HS-27A (cell line): ENCODE measurements at regions not wholly inside any gene's neighbourhood (a gene's known extent, or its start where the extent isn't known, plus 50 kb on each side); places are given as distances from the start of the nearest gene placed in this dataset.
A peak's percentile ranks its signal among the peaks of the same experiment; 100 is the strongest.

Experiments used
- DNase-seq: peaks from one replicate; pipeline ENCODE4 v3.0.0-alpha.2; 2012; ENCODE audit warnings: low read depth, missing footprints

DNA sequence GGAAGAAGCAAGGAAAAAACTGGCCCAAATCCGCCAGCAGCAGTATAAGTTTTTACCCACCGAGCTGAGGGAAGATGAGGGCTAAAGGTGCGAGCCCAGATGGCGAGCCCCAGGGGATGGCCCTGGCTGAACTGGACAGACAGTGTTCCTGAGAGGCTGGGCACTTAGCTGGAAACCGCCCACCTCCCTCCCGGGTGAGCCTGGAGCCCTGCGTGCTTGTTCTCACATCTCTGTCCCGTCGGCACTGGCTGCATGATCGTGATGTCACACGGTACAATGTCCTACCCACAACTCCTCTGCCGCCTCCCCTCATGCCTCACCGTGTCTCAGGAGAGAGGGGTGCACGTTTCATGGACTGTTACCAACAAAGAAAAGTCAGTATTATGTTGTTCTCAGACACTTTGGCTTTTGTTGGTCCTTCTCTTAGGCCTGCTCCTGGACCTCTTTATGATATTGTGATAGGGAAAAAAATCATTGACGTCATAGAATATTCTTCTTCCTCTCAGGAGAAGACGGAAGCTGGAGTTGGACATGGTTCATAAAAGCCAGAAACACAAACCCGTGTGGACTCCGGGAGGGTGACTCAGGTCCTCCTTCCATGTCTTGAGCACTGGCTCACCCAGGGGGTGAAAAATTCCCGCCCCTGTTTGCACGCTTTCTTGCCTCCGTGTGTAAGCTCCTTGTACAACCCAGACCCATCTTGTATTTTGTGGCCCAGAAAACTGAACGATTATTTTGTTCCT lies 201.8 kb upstream of the TPM1 start:
- DNase-seq = no peak

DNA sequence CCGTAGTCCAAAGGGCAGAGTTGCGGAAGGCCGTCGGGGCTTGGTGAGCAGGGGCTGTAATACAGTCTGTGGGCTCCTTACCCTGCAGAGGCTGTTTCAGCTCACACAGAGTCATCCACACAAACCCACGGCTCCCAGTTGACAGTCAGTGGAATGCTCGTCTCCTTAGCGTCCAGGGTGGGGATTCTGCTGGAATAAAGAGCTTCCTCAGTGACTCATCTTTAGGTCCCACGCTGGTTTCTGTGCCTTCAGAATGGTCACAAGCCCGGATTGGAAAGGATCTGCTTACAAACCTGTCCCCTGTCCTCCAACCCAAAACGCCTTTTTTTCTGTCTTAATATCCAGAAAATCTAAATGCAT lies 201.3 kb upstream of the TPM1 start:
- DNase-seq = no peak

- DNase-seq = no peak
These were observed 200.5 kb upstream of the TPM1 start for GRCh38 chr15:62841891-62842559.

DNA sequence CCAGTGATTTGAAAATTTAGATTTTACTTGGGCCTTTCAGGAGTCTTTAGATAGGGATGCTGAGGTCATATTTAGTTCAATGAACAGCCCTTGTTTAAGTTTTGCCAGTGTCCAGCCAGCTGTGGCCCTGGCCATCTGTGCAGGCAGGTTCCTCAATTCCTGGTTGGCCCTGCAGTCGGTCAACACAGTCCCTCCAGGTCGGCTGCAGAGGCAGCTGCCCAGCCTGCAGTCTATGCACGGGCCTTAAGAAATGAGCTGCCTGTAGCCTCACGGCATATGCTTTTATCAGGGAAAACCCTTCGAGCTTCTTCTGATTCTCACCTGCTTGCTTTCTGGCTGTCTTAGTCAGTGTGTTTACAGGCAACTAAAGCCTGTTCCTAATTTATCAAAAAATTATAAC lies 199.2 kb upstream of the TPM1 start:
- no peak for DNase-seq

DNA sequence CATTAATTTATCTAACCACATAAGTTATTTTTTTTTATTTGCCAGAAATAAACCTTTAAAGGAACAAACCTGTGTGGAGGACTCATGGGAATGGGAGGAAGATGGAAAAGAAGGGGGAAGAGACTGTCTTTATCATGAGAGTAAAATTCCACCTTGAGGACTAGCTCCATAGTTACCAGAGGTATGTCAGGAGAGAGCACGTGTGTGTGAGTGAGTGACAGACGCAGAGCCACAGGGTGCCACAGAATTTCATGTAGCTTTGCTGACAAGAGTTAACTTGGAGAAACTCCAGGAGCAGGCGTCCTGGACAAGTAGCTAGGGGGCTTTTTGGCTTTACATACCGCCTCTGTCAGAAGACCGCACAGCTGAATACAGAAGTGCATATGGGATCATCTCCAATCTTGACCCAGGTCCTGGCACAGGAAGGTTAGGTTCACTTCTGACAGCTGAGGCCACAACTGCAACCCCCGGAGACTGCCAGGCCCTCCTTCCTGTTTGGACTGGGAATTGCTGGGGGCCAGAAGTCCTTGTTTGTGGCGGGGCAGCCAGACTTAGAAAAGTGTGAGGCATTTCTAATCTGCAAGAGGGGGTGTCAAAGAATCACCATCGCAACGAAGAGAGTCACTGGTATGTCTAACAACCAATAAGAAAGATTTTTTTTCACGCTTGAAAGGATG lies 197.8 kb upstream of the TPM1 start:
- peak; percentile 47 for DNase-seq

- no peak for DNase-seq
These were observed 197.1 kb upstream of the TPM1 start for GRCh38 chr15:62845241-62846126.

DNA sequence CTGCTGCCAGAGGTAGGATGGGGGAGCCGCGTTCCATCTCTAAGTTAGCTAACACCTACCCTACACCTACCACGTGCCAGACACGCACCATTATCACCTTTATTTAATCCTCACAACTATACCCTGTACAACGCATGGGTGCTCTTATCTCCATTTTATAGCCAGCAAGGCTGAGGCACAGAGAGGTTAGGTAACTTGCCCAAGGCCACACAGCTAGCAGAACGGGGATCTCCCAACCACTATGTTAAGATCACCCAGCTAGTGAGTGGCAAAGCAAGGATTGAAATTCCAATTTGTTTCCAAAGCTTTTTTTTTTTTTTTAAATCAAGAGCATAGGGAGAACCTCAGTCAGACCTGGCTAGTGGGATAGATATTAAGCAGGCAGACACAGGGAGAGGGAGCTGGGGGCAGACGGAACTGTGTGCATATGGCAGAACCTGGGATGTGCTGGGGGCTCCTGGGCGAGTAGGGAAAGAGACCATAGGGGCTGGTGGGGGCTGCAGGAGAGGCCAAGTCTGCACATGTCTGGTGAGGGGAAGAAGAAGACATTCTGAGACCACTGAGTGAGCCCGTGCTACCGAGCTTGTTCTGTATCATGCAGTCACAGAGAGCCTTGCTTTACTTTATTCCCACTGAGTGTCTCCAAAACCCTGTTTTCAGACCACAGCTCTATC lies 196.3 kb upstream of the TPM1 start:
- DNase-seq = no peak

DNA sequence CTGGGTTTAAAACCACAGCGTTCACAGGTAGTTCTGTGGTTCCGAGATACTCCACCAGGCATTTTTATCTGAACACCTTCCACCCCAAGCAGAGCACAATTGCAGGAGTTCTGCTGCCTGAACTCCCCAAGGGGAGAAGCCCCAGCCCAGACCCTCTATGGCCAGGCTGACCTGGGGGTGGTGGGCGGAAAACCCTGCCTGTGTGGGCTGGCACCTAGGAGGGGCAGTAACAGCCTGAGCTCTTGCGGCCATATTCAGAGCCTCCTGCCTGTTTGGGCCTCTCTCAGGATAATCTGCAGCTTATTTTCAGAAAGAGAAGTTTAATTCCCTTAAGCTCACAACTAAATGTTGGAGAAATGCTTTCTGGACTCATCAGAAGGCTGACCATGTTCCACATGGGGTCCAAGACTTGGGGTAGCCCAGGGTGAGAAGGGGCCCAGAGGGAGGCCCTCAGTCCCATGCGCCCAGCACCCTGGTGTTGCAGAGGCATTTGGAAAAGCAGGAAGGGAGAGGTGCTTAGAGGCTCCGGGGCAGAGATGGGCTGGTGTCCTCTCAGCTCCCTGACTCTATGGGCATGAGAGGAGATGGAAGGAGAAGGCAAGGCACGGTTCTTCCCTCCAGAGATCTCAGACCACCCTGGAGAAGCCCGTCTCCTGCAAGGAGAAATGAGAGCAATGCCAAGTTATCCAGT lies 195.6 kb upstream of the TPM1 start:
- no peak for DNase-seq

GRCh38 chr15:62847900-62848489 lies 194.6 kb upstream of the TPM1 start:
- DNase-seq = peak; percentile 47

GRCh38 chr15:62848632-62849050 lies 193.9 kb upstream of the TPM1 start:
- DNase-seq = no peak

DNA sequence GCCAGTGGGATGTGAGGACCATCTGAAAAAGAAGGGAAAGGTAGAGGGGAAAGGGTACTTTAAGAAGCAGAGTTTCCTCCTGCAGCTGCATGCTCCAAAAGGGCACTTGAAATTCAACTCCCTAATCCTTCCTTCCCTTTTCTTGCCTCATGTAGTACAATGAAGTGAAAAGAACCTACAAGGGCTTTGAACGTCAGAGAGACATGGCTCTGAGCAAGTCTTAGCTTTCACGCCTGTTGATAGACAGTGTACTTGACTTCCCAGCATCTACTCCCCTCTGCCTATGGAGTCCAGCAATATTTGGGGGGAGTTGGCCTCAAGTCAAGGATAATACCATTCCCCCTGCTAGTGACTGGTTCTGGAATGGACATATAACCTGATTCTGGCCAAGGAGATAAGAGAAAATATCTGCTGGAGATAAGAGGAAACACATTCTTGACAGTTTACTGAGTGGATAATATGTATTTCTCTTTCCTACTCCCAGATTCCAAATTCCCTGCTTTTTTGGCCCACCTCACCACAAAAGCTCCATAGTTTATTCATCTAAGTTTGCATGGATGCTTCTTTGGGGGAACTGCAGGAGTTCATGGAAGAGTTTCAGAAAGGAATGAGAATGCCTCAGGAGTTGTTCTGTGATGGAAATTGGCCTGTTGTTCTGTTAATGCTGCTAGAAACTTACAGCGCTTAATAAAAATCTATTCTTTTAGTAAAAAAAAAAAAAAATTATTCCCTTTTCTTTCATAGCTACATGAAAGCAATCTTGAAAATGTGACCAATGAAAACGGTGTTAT lies 193.0 kb upstream of the TPM1 start:
- no peak for DNase-seq

DNA sequence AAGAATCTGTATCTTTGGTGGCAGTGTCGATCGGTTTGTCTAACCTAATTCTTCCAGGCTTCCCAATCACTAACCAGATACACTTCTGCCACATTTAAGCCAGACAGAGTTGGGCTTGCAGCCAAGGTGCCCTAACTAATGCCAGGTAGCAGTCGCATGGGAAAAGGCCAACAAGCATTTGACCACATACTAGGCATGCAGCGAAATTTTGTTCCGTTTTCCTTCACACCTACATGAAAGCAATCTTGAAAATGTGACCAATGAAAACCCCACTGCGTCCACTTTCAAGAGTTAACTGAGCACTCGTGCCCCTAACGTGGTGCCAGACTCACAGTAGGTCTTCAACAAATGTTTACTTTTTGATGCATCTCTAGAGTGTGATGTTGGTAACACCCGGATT lies 192.2 kb upstream of the TPM1 start:
- no peak for DNase-seq

- peak; percentile 98 for DNase-seq
These were observed 191.7 kb upstream of the TPM1 start for GRCh38 chr15:62850791-62851291.

GRCh38 chr15:62853114-62853840 lies 189.3 kb upstream of the TPM1 start:
- no peak for DNase-seq

GRCh38 chr15:62853841-62854225 lies 188.7 kb upstream of the TPM1 start:
- DNase-seq = no peak

- DNase-seq = no peak
These were observed 188.0 kb upstream of the TPM1 start for GRCh38 chr15:62854420-62855084.

- no peak for DNase-seq
These were observed 187.5 kb upstream of the TPM1 start for GRCh38 chr15:62855085-62855476.

- DNase-seq = no peak
These were observed 185.9 kb upstream of the TPM1 start for GRCh38 chr15:62856466-62857246.
